Body of pancreas (tissue), 4 donors: ENCODE measurements at regions not wholly inside any gene's neighbourhood (a gene's known extent, or its start where the extent isn't known, plus 50 kb on each side); places are given as distances from the start of the nearest gene placed in this dataset.

Experiments
- ATAC-seq: fragments of 150-250 bp; one replicate; pipeline ENCODE4 v1.9.1; 2016
- DNase-seq, 4 donors: peaks; one replicate each; pipeline ENCODE4 v3.0.0-alpha.2; 2019
- H3K27ac ChIP-seq, 4 donors: fragments of 200-600 bp; sonication (generic); 1 replicate in 3 of 4; 2 replicates in 1 of 4; pipeline versions ENCODE4 v1.5.1 to v1.6.1; 2016 to 2019; ENCODE audit warnings: mild to moderate bottlenecking in 1 of 4, mixed read lengths in 1 of 4, moderate library complexity in 1 of 4
- H3K27me3 ChIP-seq, 2 donors: fragments of 200-600 bp; sonication (generic); one replicate each; pipeline ENCODE4 v1.6.0; 2016; ENCODE audit warnings: mild to moderate bottlenecking in 1 of 2
- H3K36me3 ChIP-seq, 2 donors: fragments of 200-600 bp; sonication (generic); replicated peaks in 1 of 2; 2 replicates each; pipeline ENCODE4 v1.5.1; 2016; ENCODE audit warnings: low read depth in 2 of 2; ENCODE audit not compliant: insufficient read depth in 1 of 2
- H3K4me1 ChIP-seq: fragments of 200-600 bp; sonication (generic); one replicate; pipeline ENCODE4 v1.6.0; 2016
- H3K4me3 ChIP-seq, 2 donors: fragments of 200-600 bp; sonication (generic); 1 replicate in 1 of 2; 2 replicates in 1 of 2; pipeline ENCODE4 v1.5.1; 2016 to 2019
- H3K9me3 ChIP-seq, 3 donors: fragments of 200-600 bp; sonication (generic); 1 replicate in 2 of 3; 2 replicates in 1 of 3; pipeline ENCODE4 v1.5.1; 2016
- POLR2A ChIP-seq, 3 donors: fragments of 450-650 bp; IDR thresholded peaks; one replicate each; pipeline ENCODE4 v1.6.1; 2016; ENCODE audit warnings: antibody characterized with exemption in 3 of 3, mild to moderate bottlenecking in 2 of 3
- WGBS, 2 donors: methylation state at CpG; one replicate each; pipeline ENCODE4 v1.1.5; 2017; 5-methylcytosine and 5-hydroxymethylcytosine counted together
- intact Hi-C: fragments of 100-400 bp; cut with DNase I; formaldehyde crosslinking; loops from one replicate; pipeline ENCODE4 v1.15.1; 2023
- TF ChIP-seq, protein P1 (sequence below), 7 experiments: fragments of 450-650 bp in 4 of 7; fragments of 200-600 bp in 3 of 7; sonication (generic) in 3 of 7; IDR thresholded peaks; one replicate each; pipeline ENCODE4 v1.5.1; 2016 to 2019; ENCODE audit warnings: antibody characterized with exemption in 7 of 7

DNA sequence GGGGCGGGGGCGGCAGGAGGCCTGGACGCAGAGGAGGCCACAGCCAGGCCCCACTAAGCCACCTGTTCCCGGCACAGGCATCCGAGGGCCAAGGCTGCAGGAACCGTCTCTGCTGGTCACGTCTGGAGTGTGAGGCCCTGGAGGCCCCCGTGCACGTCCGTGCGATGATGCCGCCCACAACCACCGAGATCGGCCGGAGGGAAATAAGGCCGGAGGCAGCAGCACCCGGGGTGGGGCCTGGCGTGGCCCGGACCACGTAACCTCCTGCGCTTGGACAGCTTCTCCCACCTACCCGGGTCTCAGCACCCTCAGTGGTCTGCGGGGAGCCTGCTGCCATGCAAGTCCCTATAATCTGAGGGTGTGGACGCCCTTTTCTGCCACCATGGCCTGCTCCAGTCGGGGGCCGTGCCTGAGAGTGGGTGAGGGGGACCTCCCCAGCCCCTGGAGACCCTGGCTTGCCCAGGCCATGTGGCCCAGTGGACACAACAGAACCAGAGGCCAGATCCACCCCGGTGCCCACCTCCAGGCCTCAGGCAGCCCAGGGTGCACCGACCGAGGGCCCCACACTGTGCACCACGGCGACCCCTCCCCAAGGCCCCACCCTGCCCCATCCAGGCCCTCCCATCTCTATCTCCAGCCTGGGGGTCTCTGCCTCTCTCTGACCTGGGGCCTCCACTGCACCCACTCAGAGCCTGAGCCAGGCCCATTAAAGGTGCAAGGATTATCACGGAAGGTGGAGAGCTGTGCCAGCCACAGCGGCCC is 83.1 kb downstream of the PDGFA start:
- ATAC-seq (no peak), DNase-seq (no peak)
- H3K36me3 ChIP-seq: no peaks in the 10 kb centered on the region
- H3K4me3 ChIP-seq: no peak overlapping the region
- 88 to 97% methylated on average over 7 to 33 of the region's 33 CpGs for WGBS, 2 donors
- no peak overlapping the region for H3K27ac ChIP-seq
- intact Hi-C loops: no loop called here
- no peaks in the 10 kb centered on the region for H3K9me3 ChIP-seq
- TF ChIP-seq, protein P1, sequence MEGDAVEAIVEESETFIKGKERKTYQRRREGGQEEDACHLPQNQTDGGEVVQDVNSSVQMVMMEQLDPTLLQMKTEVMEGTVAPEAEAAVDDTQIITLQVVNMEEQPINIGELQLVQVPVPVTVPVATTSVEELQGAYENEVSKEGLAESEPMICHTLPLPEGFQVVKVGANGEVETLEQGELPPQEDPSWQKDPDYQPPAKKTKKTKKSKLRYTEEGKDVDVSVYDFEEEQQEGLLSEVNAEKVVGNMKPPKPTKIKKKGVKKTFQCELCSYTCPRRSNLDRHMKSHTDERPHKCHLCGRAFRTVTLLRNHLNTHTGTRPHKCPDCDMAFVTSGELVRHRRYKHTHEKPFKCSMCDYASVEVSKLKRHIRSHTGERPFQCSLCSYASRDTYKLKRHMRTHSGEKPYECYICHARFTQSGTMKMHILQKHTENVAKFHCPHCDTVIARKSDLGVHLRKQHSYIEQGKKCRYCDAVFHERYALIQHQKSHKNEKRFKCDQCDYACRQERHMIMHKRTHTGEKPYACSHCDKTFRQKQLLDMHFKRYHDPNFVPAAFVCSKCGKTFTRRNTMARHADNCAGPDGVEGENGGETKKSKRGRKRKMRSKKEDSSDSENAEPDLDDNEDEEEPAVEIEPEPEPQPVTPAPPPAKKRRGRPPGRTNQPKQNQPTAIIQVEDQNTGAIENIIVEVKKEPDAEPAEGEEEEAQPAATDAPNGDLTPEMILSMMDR (IDR thresholded peaks at IDR 0.05): no peak
- no peak for TF ChIP-seq POLR2A (IDR thresholded peaks at IDR 0.05)
- H3K27me3 ChIP-seq: no peaks in the 10 kb centered on the region
- H3K4me1 ChIP-seq: peaks cover 3% of the 10 kb centered on the region

DNA sequence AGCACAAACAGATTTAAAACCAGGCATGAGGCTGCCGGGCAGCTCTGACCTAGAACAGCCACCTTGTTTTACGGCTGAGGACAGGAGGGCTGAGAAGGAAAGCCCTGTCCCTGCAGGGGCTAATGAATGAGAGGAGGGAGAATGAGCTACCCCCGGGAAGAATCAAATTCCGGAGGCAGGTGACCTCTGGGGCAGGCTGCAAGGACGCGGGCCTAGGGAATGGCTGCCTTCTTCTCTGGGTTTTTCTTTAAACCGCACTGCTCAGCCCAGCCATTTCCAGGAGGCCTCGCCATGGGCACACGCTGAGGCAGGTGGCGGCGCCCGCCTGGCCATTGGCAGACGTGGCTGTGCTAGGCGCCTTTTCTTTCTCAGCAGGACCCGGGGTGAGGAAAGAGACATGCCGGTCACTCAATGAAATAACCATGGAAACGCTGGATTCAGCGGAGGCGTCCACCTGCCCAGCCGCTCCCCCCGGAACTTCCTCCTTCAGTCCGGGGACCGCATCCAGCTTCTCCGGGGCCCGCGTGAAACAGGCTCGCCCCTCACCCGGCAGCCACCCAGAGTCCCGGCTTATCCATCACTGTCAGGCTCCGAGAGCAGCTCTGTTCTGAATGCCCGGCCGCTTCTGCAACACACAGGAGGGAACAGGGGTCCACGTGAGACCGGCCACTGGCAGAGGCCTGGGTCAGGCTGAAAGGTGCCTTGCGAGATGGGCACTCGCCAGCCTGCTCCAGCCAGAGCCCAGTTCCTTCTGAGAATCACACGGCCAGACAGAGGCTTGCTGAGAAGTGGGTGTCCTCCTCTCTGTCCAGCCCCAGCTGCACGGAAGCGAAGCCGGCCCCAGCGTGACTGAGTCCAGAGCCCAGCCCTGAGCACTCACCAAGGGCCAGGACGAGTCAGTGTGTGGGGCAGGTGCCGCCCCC is 82.1 kb downstream of the PDGFA start:
- H3K4me1 ChIP-seq: peaks cover 3% of the 10 kb centered on the region
- no peak for TF ChIP-seq POLR2A (IDR thresholded peaks at IDR 0.05)
- TF ChIP-seq, protein P1 (IDR thresholded peaks at IDR 0.05): no peak
- H3K9me3 ChIP-seq: no peaks in the 10 kb centered on the region
- DNase-seq: no peak
- 88 to 89% methylated on average over 38 to 43 of the region's 43 CpGs for WGBS, 2 donors
- no peak for ATAC-seq
- no peaks in the 10 kb centered on the region for H3K27me3 ChIP-seq
- no peak overlapping the region for H3K27ac ChIP-seq
- no peaks in the 10 kb centered on the region for H3K36me3 ChIP-seq
- intact Hi-C loops: no loop called here
- H3K4me3 ChIP-seq: no peak overlapping the region

DNA sequence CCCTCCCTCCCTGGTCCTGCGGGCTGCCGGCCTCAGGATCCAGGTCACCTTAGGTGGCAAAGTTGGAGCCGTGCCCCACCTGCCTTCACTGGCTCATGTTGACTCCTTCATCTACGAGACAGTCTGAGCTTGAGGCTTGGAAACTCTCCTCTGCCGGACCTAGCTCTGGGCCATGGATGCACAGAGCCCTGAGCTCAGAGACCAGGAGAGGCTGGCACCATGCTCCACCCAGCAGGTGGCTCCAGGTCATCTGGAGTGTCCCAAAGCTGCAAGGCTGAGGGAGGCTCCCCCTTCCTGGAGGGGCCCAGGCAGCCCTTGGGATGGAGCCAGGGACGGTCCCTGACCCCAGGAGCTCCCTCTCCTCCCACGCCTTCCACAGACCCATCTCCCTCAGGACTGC is 81.3 kb downstream of the PDGFA start:
- DNase-seq (peak in 1 of 4 donors; percentile 34), ATAC-seq (no peak)
- Histone ChIP-seq H3K9me3 (no peaks in the 10 kb centered on the region), H3K36me3 (no peaks in the 10 kb centered on the region), H3K4me3 (no peak overlapping the region), H3K27me3 (no peaks in the 10 kb centered on the region), H3K4me1 (peaks cover 3% of the 10 kb centered on the region), H3K27ac (no peak overlapping the region)
- WGBS, 2 donors: 81 to 83% methylated on average over 3 to 7 of the region's 7 CpGs
- TF ChIP-seq, protein P1 (IDR thresholded peaks at IDR 0.05): peak in 1 of 7 experiments; percentile 5
- no peak for TF ChIP-seq POLR2A (IDR thresholded peaks at IDR 0.05)
- intact Hi-C loops: no loop called here

DNA sequence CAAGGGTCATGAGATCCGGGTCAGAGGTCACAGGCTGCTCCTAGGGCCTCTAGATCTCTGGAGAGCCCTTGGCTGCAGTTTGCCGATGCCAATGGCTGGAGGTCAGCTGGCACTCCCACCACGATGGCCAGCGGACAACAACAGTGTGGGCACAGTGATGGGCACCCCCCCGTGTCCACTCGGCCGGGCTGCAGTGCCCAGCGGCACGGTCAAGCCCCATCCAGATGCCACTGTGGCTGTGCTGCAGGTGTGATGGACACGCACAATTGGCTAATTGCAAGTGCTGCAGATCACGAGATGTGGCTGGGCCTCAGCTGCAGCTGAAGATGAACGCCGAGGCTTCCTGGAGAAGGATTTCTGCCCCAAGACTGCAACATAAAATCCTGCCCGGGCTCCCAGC is 80.7 kb downstream of the PDGFA start:
- TF ChIP-seq POLR2A (IDR thresholded peaks at IDR 0.05): no peak
- TF ChIP-seq, protein P1 (IDR thresholded peaks at IDR 0.05): no peak
- Histone ChIP-seq H3K27ac (no peak overlapping the region), H3K27me3 (no peaks in the 10 kb centered on the region), H3K4me1 (peaks cover 3% of the 10 kb centered on the region), H3K4me3 (no peak overlapping the region), H3K9me3 (no peaks in the 10 kb centered on the region), H3K36me3 (no peaks in the 10 kb centered on the region)
- intact Hi-C loops: no loop called here
- DNase-seq (no peak), ATAC-seq (no peak)
- 93 to 97% methylated on average over 10 to 12 of the region's 14 CpGs for WGBS, 2 donors
